Mucosa of descending colon (tissue), 3 donors: ENCODE measurements at regions not wholly inside any gene's neighbourhood (a gene's known extent, or its start where the extent isn't known, plus 50 kb on each side); places are given as distances from the start of the nearest gene placed in this dataset.

Experiments used
- ATAC-seq: fragments of 200-7000 bp; cut with Tn5 transposase; one replicate; pipeline ENCODE4 v1.9.1; 2020; ENCODE audit warnings: mild to moderate bottlenecking, moderate library complexity
- DNase-seq, 3 donors: peaks; one replicate each; pipeline ENCODE4 v3.0.0-alpha.2; 2020
- H3K36me3 ChIP-seq: fragments of 200-600 bp; one replicate; pipeline ENCODE4 v1.8.0; 2021; ENCODE audit warnings: low read depth, mild to moderate bottlenecking
- H3K4me1 ChIP-seq: fragments of 200-600 bp; one replicate; pipeline ENCODE4 v1.8.0; 2021; ENCODE audit warnings: low read depth, mild to moderate bottlenecking
- H3K4me3 ChIP-seq: fragments of 200-600 bp; one replicate; pipeline ENCODE4 v1.8.0; 2021; ENCODE audit warnings: mild to moderate bottlenecking
- H3K9me3 ChIP-seq: fragments of 200-600 bp; one replicate; pipeline ENCODE4 v1.8.0; 2021; ENCODE audit warnings: mild to moderate bottlenecking
- intact Hi-C, 2 donors: fragments of 100-400 bp; cut with DNase I in 1 of 2; cut with micrococcal nuclease in 1 of 2; formaldehyde crosslinking; loops; one replicate each; pipeline versions ENCODE4 v1.11.0 to v1.11.1; 2022; cut with DNase I, micrococcal nuclease
- TF ChIP-seq, protein P1 (sequence below): fragments of 200-600 bp; IDR thresholded peaks from one replicate; pipeline ENCODE4 v1.8.0; 2022; ENCODE audit warnings: antibody characterized with exemption, mild to moderate bottlenecking
- donor health status: DM: no; HTN: no; CAD: no; lungs with moderate emphysema.
- donor health status: DM: no; HTN: no; CAD: no.
- donor health status: DM: no; HTN: yes; CAD: no.

GRCh38 chr9:27945386-27945785, 372.1 kb upstream of the C9orf72 start:
- intact Hi-C loops, result no loop called here
- H3K36me3 ChIP-seq, result no peaks in the 10 kb centered on the region
- DNase-seq (no peak), ATAC-seq (no peak)
- no peaks in the 10 kb centered on the region for H3K4me1 ChIP-seq
- TF ChIP-seq, protein P1, sequence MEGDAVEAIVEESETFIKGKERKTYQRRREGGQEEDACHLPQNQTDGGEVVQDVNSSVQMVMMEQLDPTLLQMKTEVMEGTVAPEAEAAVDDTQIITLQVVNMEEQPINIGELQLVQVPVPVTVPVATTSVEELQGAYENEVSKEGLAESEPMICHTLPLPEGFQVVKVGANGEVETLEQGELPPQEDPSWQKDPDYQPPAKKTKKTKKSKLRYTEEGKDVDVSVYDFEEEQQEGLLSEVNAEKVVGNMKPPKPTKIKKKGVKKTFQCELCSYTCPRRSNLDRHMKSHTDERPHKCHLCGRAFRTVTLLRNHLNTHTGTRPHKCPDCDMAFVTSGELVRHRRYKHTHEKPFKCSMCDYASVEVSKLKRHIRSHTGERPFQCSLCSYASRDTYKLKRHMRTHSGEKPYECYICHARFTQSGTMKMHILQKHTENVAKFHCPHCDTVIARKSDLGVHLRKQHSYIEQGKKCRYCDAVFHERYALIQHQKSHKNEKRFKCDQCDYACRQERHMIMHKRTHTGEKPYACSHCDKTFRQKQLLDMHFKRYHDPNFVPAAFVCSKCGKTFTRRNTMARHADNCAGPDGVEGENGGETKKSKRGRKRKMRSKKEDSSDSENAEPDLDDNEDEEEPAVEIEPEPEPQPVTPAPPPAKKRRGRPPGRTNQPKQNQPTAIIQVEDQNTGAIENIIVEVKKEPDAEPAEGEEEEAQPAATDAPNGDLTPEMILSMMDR, result no peak
- H3K9me3 ChIP-seq, result no peaks in the 10 kb centered on the region
- H3K4me3 ChIP-seq, result no peak overlapping the region

DNA sequence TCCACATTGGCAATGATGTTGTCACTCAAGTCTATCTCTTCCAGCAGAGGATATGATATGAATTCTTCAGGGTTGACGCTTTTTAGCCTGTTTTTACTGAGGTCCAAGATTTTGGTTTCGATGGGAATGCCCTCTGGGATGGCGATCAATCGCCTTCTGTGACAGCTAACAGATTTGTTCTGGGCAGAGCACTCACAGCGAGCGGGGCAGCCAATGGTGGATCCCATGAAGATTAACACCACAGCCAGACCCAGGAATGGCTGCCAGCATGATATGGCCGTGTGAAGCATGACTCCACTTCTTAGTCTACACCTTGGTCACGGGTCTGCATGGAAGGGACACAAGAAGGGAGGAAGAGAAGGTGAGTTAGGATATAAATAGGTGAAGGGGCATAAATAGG, 377.1 kb upstream of the C9orf72 start:
- Histone ChIP-seq H3K9me3 (no peaks in the 10 kb centered on the region), H3K4me3 (no peak overlapping the region), H3K36me3 (no peaks in the 10 kb centered on the region), H3K4me1 (no peaks in the 10 kb centered on the region)
- ATAC-seq, result no peak
- intact Hi-C loops, result no loop called here
- no peak for DNase-seq
- TF ChIP-seq, protein P1, result no peak

DNA sequence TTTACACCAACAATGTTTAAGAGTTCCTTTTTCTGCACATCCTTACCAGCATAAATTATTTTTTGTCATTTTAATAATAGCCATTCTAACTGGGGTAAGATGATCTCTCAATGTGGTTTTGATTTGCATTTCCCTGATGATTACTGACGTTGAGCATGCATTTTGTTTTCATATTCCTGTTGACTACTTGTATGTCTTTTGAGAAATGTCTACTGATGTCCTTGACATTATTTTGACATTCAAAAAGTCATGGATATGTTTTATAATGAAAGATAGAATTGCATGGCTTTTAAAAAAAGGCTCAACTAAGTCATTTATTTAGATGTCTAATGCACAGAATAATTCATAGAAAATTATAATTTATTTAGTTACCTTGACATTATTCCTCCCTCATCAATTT, 381.6 kb upstream of the C9orf72 start:
- intact Hi-C loops, result no loop called here
- DNase-seq (no peak), ATAC-seq (no peak)
- Histone ChIP-seq H3K9me3 (no peaks in the 10 kb centered on the region), H3K36me3 (no peaks in the 10 kb centered on the region), H3K4me1 (no peaks in the 10 kb centered on the region), H3K4me3 (no peak overlapping the region)
- TF ChIP-seq, protein P1, result no peak

DNA sequence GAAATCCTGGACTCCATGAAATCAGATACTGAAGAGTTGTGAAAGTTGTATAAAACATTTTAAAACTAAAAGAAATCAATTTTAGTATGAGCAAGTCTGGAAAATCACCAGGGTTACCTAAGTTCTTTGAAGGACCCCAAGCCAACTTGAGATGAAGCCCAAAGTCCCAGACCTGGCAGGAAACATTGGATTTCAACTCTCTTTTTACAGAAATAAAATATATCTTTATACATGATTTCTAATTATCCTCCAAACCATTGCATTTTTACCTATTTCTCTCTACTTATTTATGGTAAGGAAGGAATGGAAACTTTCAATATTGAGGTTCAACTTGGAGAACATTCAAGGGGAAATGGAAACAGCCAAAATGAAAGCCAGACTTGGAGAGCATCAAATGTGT, 390.6 kb upstream of the C9orf72 start:
- DNase-seq (no peak), ATAC-seq (no peak)
- TF ChIP-seq, protein P1, result no peak
- Histone ChIP-seq H3K36me3 (no peaks in the 10 kb centered on the region), H3K9me3 (no peaks in the 10 kb centered on the region), H3K4me3 (no peak overlapping the region), H3K4me1 (no peaks in the 10 kb centered on the region)
- intact Hi-C loops, result no loop called here

DNA sequence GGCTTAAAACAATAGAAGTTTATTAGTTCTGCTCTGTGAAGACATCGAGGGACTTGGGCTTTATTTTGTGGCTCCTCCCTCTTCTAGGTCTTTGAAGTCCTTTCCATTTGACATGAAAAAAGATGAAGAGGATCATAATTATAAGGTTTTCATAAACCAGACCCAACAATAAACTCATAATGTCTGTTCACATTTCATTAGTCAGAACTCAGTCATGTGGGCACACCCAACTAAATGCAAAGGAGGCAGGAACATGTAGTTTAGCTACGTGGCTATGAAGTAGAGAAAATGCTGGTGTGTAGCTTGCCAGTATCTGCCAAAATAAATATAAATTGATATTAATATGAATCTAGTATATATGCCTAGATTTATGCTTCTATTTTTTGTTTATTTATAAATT, 393.9 kb upstream of the C9orf72 start:
- DNase-seq, result no peak
- ATAC-seq, result no peak
- TF ChIP-seq, protein P1, result no peak
- no peaks in the 10 kb centered on the region for H3K36me3 ChIP-seq
- H3K9me3 ChIP-seq, result no peaks in the 10 kb centered on the region
- intact Hi-C loops, result no loop called here
- no peaks in the 10 kb centered on the region for H3K4me1 ChIP-seq
- no peak overlapping the region for H3K4me3 ChIP-seq

- Histone ChIP-seq H3K36me3 (no peaks in the 10 kb centered on the region), H3K4me3 (no peak overlapping the region), H3K9me3 (no peaks in the 10 kb centered on the region), H3K4me1 (no peaks in the 10 kb centered on the region)
- TF ChIP-seq, protein P1, result no peak
- DNase-seq (no peak), ATAC-seq (no peak)
- intact Hi-C loops, result no loop called here
Observed at GRCh38 chr9:27977931-27978330, 404.6 kb upstream of the C9orf72 start.
